LNCaP clone FGC (cell line): ENCODE measurements at regions not wholly inside any gene's neighbourhood (a gene's known extent, or its start where the extent isn't known, plus 50 kb on each side); places are given as distances from the start of the nearest gene placed in this dataset.
A peak's percentile ranks its signal among the peaks of the same experiment; 100 is the strongest.

Experiments
- DNase-seq: peaks from one replicate; pipeline ENCODE4 v3.0.0-alpha.2; 2011; ENCODE audit warnings: low read depth
- H3K4me3 ChIP-seq: 2 replicates; pipeline ENCODE4 v1.5.1; 2011; ENCODE audit warnings: mild to moderate bottlenecking, low read depth, low read length, control low read depth
- TF ChIP-seq, protein P1 (sequence below): IDR thresholded peaks from 2 replicates; pipeline ENCODE4 v1.5.1; 2012; ENCODE audit warnings: mild to moderate bottlenecking; ENCODE audit not compliant: control insufficient read depth, insufficient read depth; ENCODE audit errors: extremely low read depth

DNA sequence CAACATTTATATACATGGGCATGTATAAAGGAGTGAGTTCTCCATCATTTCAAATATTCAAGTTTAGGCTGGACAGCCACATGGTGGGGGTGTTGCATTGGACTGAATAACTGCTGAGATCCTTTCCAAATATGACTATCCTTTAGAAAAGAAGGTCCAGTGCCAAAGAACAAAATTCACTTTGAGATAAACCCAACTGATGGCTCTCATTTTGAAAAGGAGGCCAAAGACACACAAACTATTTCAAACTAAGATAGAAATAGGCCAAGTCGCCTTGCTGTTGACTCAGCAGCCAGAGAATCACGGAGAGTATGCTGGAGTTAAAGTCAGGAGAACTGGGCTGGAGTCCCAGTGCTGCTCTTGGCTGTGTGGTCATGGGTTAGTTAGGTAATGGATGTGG is 204.5 kb upstream of the LRATD1 start:
- no peak for DNase-seq
- no peak overlapping the region for H3K4me3 ChIP-seq
- TF ChIP-seq, protein P1, sequence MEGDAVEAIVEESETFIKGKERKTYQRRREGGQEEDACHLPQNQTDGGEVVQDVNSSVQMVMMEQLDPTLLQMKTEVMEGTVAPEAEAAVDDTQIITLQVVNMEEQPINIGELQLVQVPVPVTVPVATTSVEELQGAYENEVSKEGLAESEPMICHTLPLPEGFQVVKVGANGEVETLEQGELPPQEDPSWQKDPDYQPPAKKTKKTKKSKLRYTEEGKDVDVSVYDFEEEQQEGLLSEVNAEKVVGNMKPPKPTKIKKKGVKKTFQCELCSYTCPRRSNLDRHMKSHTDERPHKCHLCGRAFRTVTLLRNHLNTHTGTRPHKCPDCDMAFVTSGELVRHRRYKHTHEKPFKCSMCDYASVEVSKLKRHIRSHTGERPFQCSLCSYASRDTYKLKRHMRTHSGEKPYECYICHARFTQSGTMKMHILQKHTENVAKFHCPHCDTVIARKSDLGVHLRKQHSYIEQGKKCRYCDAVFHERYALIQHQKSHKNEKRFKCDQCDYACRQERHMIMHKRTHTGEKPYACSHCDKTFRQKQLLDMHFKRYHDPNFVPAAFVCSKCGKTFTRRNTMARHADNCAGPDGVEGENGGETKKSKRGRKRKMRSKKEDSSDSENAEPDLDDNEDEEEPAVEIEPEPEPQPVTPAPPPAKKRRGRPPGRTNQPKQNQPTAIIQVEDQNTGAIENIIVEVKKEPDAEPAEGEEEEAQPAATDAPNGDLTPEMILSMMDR: peak; percentile 27; the same call in 1 of the 2 replicates

DNA sequence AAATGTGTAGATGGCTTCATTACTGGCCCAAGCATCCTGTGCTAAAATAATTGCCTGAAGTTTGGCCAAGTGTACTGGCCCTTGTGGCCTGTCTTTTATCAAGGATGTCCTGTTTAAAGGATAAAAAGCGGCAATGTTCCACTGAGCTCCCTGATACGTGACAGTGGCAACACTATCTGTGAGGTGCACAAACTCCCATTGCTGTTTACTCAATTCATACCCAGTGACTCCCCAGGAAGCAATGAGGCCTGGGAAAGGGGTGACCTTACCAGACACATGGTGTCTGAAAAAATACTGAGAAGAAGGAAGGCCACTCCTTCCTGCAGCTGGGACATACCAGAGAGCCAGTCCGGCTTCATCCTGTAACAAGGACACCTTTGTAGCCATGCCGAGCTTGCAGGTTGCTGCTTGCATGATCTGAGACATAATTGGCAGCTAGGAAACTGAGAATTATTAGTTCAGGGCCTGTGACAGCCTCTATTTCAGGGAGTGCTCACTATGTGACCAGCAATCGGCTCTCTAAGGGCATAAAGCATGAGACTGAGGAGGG is 198.5 kb upstream of the LRATD1 start:
- no peak for DNase-seq
- no peak overlapping the region for H3K4me3 ChIP-seq

DNA sequence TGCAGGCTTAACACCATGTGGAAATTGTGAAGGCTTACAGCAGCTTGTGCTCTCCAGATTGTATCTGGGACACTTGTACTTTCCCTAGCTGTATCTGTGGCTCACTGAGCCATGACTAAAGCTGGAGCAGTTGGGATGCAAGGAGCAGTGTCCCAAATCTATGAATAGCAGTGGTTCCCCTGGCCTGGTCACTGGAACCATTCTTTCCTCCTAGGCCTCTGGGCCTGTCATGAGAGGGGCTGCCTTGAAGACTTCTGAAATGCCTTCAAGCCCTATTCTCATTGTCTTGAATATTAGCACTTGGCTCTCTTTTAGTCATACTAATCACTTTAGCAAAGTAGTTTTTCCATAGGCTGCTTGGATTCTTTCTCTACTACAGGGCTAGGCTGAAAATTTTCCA is 186.8 kb upstream of the LRATD1 start:
- DNase-seq: no peak
- TF ChIP-seq, protein P1: no peak
- no peak overlapping the region for H3K4me3 ChIP-seq

More for the DNA sequence above, 198.5 kb upstream of the LRATD1 start:
- TF ChIP-seq, protein P1: no peak

DNA sequence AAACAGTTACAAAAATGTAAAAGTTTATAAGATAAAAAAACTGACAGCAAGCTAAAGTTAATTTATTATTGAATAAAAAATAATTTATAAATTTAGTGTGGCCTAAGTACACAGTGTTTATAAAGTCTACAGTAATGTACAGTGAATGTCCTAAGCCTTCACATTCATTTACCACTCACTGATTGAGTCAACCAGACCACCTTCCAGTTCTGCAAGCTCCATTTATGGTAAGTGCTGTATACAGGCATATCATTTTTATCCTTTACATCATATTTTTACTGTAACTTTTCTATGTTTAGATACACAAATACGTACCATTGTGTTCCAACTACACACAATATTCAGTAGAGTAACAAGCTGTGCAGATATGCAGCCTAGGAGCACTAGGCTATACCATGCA is 184.2 kb upstream of the LRATD1 start:
- no peak overlapping the region for H3K4me3 ChIP-seq
- no peak for DNase-seq
- TF ChIP-seq, protein P1: no peak

DNA sequence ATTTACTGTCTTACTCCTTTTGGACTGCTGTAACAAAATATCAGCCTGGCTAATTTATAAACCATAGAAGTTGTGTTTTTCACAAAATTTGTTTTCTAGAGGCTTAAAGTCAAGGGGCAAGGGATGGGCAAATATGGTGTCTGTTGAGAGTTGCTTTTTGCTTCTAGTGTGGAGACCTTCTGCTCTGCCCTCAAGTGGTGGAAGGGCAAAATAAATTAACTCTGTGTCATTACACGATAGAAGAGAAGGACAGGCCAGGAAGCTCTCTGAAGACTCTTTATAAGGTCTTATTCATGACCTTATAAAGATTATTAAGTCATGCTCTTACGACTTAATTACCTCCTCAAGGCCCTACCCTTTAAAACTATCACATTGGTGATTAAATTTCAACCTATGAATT is 181.2 kb upstream of the LRATD1 start:
- TF ChIP-seq, protein P1: peak; percentile 24
- DNase-seq: no peak
- H3K4me3 ChIP-seq: no peak overlapping the region

DNA sequence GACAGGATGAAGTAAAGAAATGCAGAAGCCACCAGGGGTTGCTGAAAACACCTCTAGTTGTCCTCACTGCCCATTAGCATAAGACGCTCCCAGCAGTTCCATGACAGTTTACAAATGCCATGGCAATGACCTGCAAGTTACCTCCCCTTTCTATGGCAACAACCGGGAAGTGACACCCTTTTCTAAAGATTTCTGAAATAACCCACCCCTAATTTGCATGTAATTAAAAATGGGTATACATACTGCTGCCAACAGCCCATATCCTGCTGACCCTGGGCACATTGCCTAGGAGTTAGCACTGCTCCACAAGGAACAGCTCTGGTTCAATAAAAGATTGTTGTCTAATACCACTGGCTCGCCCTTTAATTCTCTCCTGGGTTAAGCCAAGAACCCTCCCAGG is 178.3 kb upstream of the LRATD1 start:
- no peak overlapping the region for H3K4me3 ChIP-seq
- TF ChIP-seq, protein P1: no peak
- peak; percentile 10 for DNase-seq

DNA sequence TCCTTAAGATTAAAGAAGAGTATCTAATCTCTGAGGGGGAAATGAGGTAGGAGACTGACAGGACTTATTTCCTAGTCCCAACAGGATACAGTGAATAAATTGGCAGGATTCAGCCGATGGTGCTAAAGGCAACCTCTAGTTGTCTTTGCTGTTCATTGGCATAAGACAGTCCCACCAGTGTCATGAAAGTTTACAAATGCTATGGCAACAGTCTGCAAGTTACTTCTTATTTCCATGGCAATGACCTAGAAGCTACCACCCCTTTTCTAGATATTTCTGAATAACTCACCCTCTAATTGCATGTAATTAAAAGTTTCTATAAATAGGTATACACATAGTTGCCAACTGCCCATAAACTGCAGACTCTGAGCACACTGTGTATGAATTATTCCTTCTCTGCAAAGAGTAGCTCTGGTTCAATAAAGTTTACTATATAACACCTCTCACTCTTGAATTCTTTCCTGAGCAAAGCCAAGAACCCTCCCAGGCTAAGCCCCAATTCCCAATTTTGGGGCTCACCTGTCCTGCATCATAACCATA is 172.7 kb upstream of the LRATD1 start:
- H3K4me3 ChIP-seq: no peak overlapping the region
- TF ChIP-seq, protein P1: no peak
- DNase-seq: no peak
